IMR-90 (cell line): ENCODE measurements at regions not wholly inside any gene's neighbourhood (a gene's known extent, or its start where the extent isn't known, plus 50 kb on each side); places are given as distances from the start of the nearest gene placed in this dataset.

Experiments used
- BHLHE40 ChIP-seq: fragments of 150-350 bp; IDR thresholded peaks from 2 replicates; pipeline ENCODE4 v1.6.1; 2016; ENCODE audit warnings: mild to moderate bottlenecking, low read depth, low read length
- CEBPB ChIP-seq: IDR thresholded peaks from 2 replicates; pipeline ENCODE4 v1.6.1; 2012; ENCODE audit warnings: low read depth, low read length, improper control_type of control experiment
- CHD1 ChIP-seq: IDR thresholded peaks from 2 replicates; pipeline ENCODE4 v1.6.1; 2012; ENCODE audit warnings: low read depth, low read length, improper control_type of control experiment
- CTCF ChIP-seq: conservative IDR thresholded peaks from 2 replicates; pipeline ENCODE4 v1.5.1; 2012; ENCODE audit warnings: mild to moderate bottlenecking, low read depth, low read length, improper control_type of control experiment
- FOS ChIP-seq: fragments of 150-350 bp; IDR thresholded peaks from 2 replicates; pipeline ENCODE4 v1.6.1; 2016; ENCODE audit warnings: low read depth, low read length
- MAZ ChIP-seq: IDR thresholded peaks from 2 replicates; pipeline ENCODE4 v1.6.1; 2012; ENCODE audit warnings: low read depth, mild to moderate bottlenecking, low read length, improper control_type of control experiment, moderate library complexity, borderline replicate concordance
- MXI1 ChIP-seq: IDR thresholded peaks from 2 replicates; pipeline ENCODE4 v1.6.1; 2012; ENCODE audit warnings: low read depth, mild to moderate bottlenecking, low read length, moderate library complexity, borderline replicate concordance
- POLR2A ChIP-seq: IDR thresholded peaks from 2 replicates; pipeline ENCODE4 v1.6.1; 2012; ENCODE audit warnings: mild to moderate bottlenecking, low read depth, low read length
- RAD21 ChIP-seq: IDR thresholded peaks from 2 replicates; pipeline ENCODE4 v1.6.1; 2012; ENCODE audit warnings: low read length, improper control_type of control experiment
- RCOR1 ChIP-seq: IDR thresholded peaks from 2 replicates; pipeline ENCODE4 v1.6.1; 2012; ENCODE audit warnings: mild to moderate bottlenecking, low read length, improper control_type of control experiment; ENCODE audit not compliant: insufficient replicate concordance
- RFX5 ChIP-seq: IDR thresholded peaks from 2 replicates; pipeline ENCODE4 v1.8.0; 2012; ENCODE audit warnings: low read depth, mild to moderate bottlenecking, low read length, moderate library complexity
- USF2 ChIP-seq: fragments of 150-350 bp; IDR thresholded peaks from 2 replicates; pipeline ENCODE4 v1.6.1; 2017; ENCODE audit warnings: mild to moderate bottlenecking, antibody characterized with exemption, low read length, low read depth

- TF ChIP-seq CTCF (no peak), POLR2A (no peak), USF2 (no peak), MXI1 (no peak), RCOR1 (no peak), RFX5 (no peak), FOS (no peak), MAZ (no peak), RAD21 (no peak), CEBPB (no peak), BHLHE40 (no peak), CHD1 (no peak)
Measured at GRCh38 chr11:109317726-109318125, 104.3 kb upstream of the C11orf87 start.
